ENCODE measurements at regions not wholly inside any gene's neighbourhood (a gene's known extent, or its start where the extent isn't known, plus 50 kb on each side); places are given as distances from the start of the nearest gene placed in this dataset.
"Not testable (repeated sequence)": the region's sequence is repeated elsewhere in the genome, so short reads cannot be mapped to it uniquely, and the experiment has no call there.

GRCh38 chr6:20001286-20001685 lies 164.1 kb downstream of the ID4 start:
- no peak overlapping the region for H3K4me3 ChIP-seq (ENCODE audit: low read length)
- H3K9ac ChIP-seq (ENCODE audit: low read depth, low read length) = no peak overlapping the region
- no peaks in the 10 kb centered on the region for H3K27me3 ChIP-seq (ENCODE audit: insufficient read depth, low read length)
- no peaks in the 10 kb centered on the region for H3K9me3 ChIP-seq (ENCODE audit: insufficient read depth, low read depth, low read length)
- H3K27ac ChIP-seq (ENCODE audit: low read length) = no peak overlapping the region
- no peaks in the 10 kb centered on the region for H3K36me3 ChIP-seq (ENCODE audit: insufficient read depth, low read depth, low read length)
- no peaks in the 10 kb centered on the region for H3K4me1 ChIP-seq (ENCODE audit: insufficient read depth, low read length)

- H3K4me3 ChIP-seq (ENCODE audit: low read length) = no peak overlapping the region
- H3K27ac ChIP-seq (ENCODE audit: low read length) = no peak overlapping the region
- no peak overlapping the region for H3K9ac ChIP-seq (ENCODE audit: low read depth, low read length)
- H3K9me3 ChIP-seq (ENCODE audit: insufficient read depth, low read depth, low read length) = no peaks in the 10 kb centered on the region
- H3K4me1 ChIP-seq (ENCODE audit: insufficient read depth, low read length) = no peaks in the 10 kb centered on the region
- H3K27me3 ChIP-seq (ENCODE audit: insufficient read depth, low read length) = no peaks in the 10 kb centered on the region
- H3K36me3 ChIP-seq (ENCODE audit: insufficient read depth, low read depth, low read length) = no peaks in the 10 kb centered on the region
Measured at GRCh38 chr6:20006037-20006436, 168.9 kb downstream of the ID4 start.

- Histone ChIP-seq H3K36me3 (ENCODE audit: insufficient read depth, low read depth, low read length) (no peaks in the 10 kb centered on the region), H3K27me3 (ENCODE audit: insufficient read depth, low read length) (no peaks in the 10 kb centered on the region), H3K4me1 (ENCODE audit: insufficient read depth, low read length) (no peaks in the 10 kb centered on the region), H3K27ac (ENCODE audit: low read length) (no peak overlapping the region), H3K4me3 (ENCODE audit: low read length) (no peak overlapping the region), H3K9ac (ENCODE audit: low read depth, low read length) (no peak overlapping the region), H3K9me3 (ENCODE audit: insufficient read depth, low read depth, low read length) (no peaks in the 10 kb centered on the region)
Measured at GRCh38 chr6:20008131-20008530, 171.0 kb downstream of the ID4 start.

GRCh38 chr6:20013066-20013861 lies 176.1 kb downstream of the ID4 start:
- Histone ChIP-seq H3K9ac (ENCODE audit: low read depth, low read length) (no peak overlapping the region), H3K4me1 (ENCODE audit: insufficient read depth, low read length) (peaks cover 7% of the 10 kb centered on the region), H3K27me3 (ENCODE audit: insufficient read depth, low read length) (no peaks in the 10 kb centered on the region), H3K36me3 (ENCODE audit: insufficient read depth, low read depth, low read length) (no peaks in the 10 kb centered on the region), H3K9me3 (ENCODE audit: insufficient read depth, low read depth, low read length) (no peaks in the 10 kb centered on the region), H3K27ac (ENCODE audit: low read length) (no peak overlapping the region), H3K4me3 (ENCODE audit: low read length) (no peak overlapping the region)

- Histone ChIP-seq H3K27me3 (ENCODE audit: insufficient read depth, low read length) (no peaks in the 10 kb centered on the region), H3K27ac (ENCODE audit: low read length) (no peak overlapping the region), H3K9me3 (ENCODE audit: insufficient read depth, low read depth, low read length) (no peaks in the 10 kb centered on the region), H3K9ac (ENCODE audit: low read depth, low read length) (no peak overlapping the region), H3K4me3 (ENCODE audit: low read length) (peak overlapping the region; percentile 4; the same call in 1 of the 2 replicates), H3K36me3 (ENCODE audit: insufficient read depth, low read depth, low read length) (no peaks in the 10 kb centered on the region), H3K4me1 (ENCODE audit: insufficient read depth, low read length) (peaks cover 7% of the 10 kb centered on the region)
Measured at GRCh38 chr6:20014508-20014907, 177.3 kb downstream of the ID4 start.

- H3K4me3 ChIP-seq (ENCODE audit: low read length) = no peak overlapping the region
- no peaks in the 10 kb centered on the region for H3K36me3 ChIP-seq (ENCODE audit: insufficient read depth, low read depth, low read length)
- H3K9me3 ChIP-seq (ENCODE audit: insufficient read depth, low read depth, low read length) = no peaks in the 10 kb centered on the region
- no peak overlapping the region for H3K9ac ChIP-seq (ENCODE audit: low read depth, low read length)
- H3K4me1 ChIP-seq (ENCODE audit: insufficient read depth, low read length) = no peaks in the 10 kb centered on the region
- H3K27me3 ChIP-seq (ENCODE audit: insufficient read depth, low read length) = no peaks in the 10 kb centered on the region
- H3K27ac ChIP-seq (ENCODE audit: low read length) = no peak overlapping the region
Measured at GRCh38 chr6:20020526-20020925, 183.4 kb downstream of the ID4 start.

GRCh38 chr6:20021795-20022194 lies 184.6 kb downstream of the ID4 start:
- Histone ChIP-seq H3K4me1 (ENCODE audit: insufficient read depth, low read length) (no peaks in the 10 kb centered on the region), H3K27me3 (ENCODE audit: insufficient read depth, low read length) (no peaks in the 10 kb centered on the region), H3K4me3 (ENCODE audit: low read length) (no peak overlapping the region)

GRCh38 chr6:20023549-20024315 lies 186.6 kb downstream of the ID4 start:
- not testable (repeated sequence) for H3K9me3 ChIP-seq (ENCODE audit: insufficient read depth, low read depth, low read length); H3K4me3 ChIP-seq (ENCODE audit: low read length); H3K4me1 ChIP-seq (ENCODE audit: insufficient read depth, low read length); H3K9ac ChIP-seq (ENCODE audit: low read depth, low read length); H3K36me3 ChIP-seq (ENCODE audit: insufficient read depth, low read depth, low read length); H3K27me3 ChIP-seq (ENCODE audit: insufficient read depth, low read length); H3K27ac ChIP-seq (ENCODE audit: low read length)

More at GRCh38 chr6:20021795-20022194, 184.6 kb downstream of the ID4 start:
- H3K9ac ChIP-seq (ENCODE audit: low read depth, low read length) = no peak overlapping the region
- H3K9me3 ChIP-seq (ENCODE audit: insufficient read depth, low read depth, low read length) = no peaks in the 10 kb centered on the region
- no peak overlapping the region for H3K27ac ChIP-seq (ENCODE audit: low read length)
- H3K36me3 ChIP-seq (ENCODE audit: insufficient read depth, low read depth, low read length) = no peaks in the 10 kb centered on the region

- Histone ChIP-seq H3K36me3 (ENCODE audit: insufficient read depth, low read depth, low read length) (no peaks in the 10 kb centered on the region), H3K27ac (ENCODE audit: low read length) (no peak overlapping the region), H3K9ac (ENCODE audit: low read depth, low read length) (no peak overlapping the region), H3K9me3 (ENCODE audit: insufficient read depth, low read depth, low read length) (no peaks in the 10 kb centered on the region), H3K4me3 (ENCODE audit: low read length) (no peak overlapping the region), H3K4me1 (ENCODE audit: insufficient read depth, low read length) (no peaks in the 10 kb centered on the region), H3K27me3 (ENCODE audit: insufficient read depth, low read length) (no peaks in the 10 kb centered on the region)
Measured at GRCh38 chr6:20024316-20024673, 187.1 kb downstream of the ID4 start.

- Histone ChIP-seq H3K4me1 (ENCODE audit: insufficient read depth, low read length) (no peaks in the 10 kb centered on the region), H3K9ac (ENCODE audit: low read depth, low read length) (no peak overlapping the region), H3K9me3 (ENCODE audit: insufficient read depth, low read depth, low read length) (no peaks in the 10 kb centered on the region), H3K36me3 (ENCODE audit: insufficient read depth, low read depth, low read length) (no peaks in the 10 kb centered on the region), H3K4me3 (ENCODE audit: low read length) (no peak overlapping the region), H3K27ac (ENCODE audit: low read length) (no peak overlapping the region), H3K27me3 (ENCODE audit: insufficient read depth, low read length) (no peaks in the 10 kb centered on the region)
Measured at GRCh38 chr6:20024978-20025377, 187.3 kb downstream of the MBOAT1 start.

- Histone ChIP-seq H3K4me3 (ENCODE audit: low read length) (no peak overlapping the region), H3K9me3 (ENCODE audit: insufficient read depth, low read depth, low read length) (no peaks in the 10 kb centered on the region), H3K27me3 (ENCODE audit: insufficient read depth, low read length) (no peaks in the 10 kb centered on the region), H3K27ac (ENCODE audit: low read length) (no peak overlapping the region), H3K36me3 (ENCODE audit: insufficient read depth, low read depth, low read length) (no peaks in the 10 kb centered on the region), H3K4me1 (ENCODE audit: insufficient read depth, low read length) (no peaks in the 10 kb centered on the region), H3K9ac (ENCODE audit: low read depth, low read length) (no peak overlapping the region)
Measured at GRCh38 chr6:20025681-20026080, 186.6 kb downstream of the MBOAT1 start.

GRCh38 chr6:20028143-20028542 lies 184.1 kb downstream of the MBOAT1 start:
- Histone ChIP-seq H3K9me3 (ENCODE audit: insufficient read depth, low read depth, low read length) (no peaks in the 10 kb centered on the region), H3K27me3 (ENCODE audit: insufficient read depth, low read length) (no peaks in the 10 kb centered on the region), H3K4me1 (ENCODE audit: insufficient read depth, low read length) (no peaks in the 10 kb centered on the region), H3K4me3 (ENCODE audit: low read length) (no peak overlapping the region), H3K36me3 (ENCODE audit: insufficient read depth, low read depth, low read length) (no peaks in the 10 kb centered on the region), H3K9ac (ENCODE audit: low read depth, low read length) (no peak overlapping the region), H3K27ac (ENCODE audit: low read length) (no peak overlapping the region)

All from iPS-20b (cell line).